ENCODE measurements at regions not wholly inside any gene's neighbourhood (a gene's known extent, or its start where the extent isn't known, plus 50 kb on each side); places are given as distances from the start of the nearest gene placed in this dataset.
A peak's percentile ranks its signal among the peaks of the same experiment; 100 is the strongest.

DNA sequence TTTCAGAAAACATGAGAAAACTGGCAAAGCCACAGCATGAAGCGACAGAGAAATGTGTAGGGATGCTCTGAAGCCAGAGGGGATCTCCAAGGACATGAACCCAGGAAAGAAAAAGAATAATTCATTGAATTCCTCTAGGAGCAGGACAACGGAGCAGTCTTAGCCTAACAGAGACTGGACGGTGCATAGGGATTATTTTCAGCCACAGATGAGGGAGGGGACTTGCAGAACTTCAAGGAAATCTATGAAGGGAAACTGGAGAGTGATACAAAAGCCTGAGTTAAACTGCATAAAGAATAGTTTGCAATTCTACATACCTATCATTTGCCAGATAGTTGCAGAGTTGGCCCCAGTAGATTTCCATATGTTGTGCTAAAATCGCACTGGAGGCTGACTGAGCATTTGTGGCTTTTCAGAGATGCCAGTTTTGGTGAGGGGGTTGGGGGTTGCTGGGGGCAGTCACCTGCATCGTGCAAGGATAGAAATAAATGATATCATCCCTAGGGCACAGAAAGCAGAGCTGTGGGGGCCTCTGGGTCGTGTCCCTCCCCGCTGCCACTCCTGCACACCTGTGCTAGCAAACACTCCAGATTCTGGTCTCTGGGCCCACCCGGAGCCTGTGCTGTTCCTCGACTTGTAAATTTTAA is 443.2 kb upstream of the JARID2 start:
- no peak overlapping the region for H4K91ac ChIP-seq (ENCODE audit: insufficient read length, low read depth, low read length)
- H3K79me2 ChIP-seq (ENCODE audit: insufficient read depth, low read length), result no peaks in the 10 kb centered on the region
- H2BK12ac ChIP-seq (ENCODE audit: insufficient read length, low read depth, low read length), result no peak overlapping the region
- no peak overlapping the region for H3K18ac ChIP-seq (ENCODE audit: insufficient read length, low read depth, low read length)
- H3K4me1 Mint-ChIP-seq, result peaks cover 25 to 31% of the 10 kb centered on the region in 2 experiments
- no peak overlapping the region for H3T11ph ChIP-seq (ENCODE audit: low read length)
- H3K4me1 ChIP-seq (ENCODE audit: insufficient read depth, low read length), result peaks cover 5% of the 10 kb centered on the region; the same call in 1 of the 2 replicates
- no peaks in the 10 kb centered on the region for H3K23me2 ChIP-seq (ENCODE audit: insufficient read length, low read depth, low read length, poor library complexity, severe bottlenecking)
- WGBS (ENCODE audit: extremely low coverage, insufficient read length, low lambda C conversion rate), result no CpG with 5 or more reads among the region's 9 CpGs
- H3K27me3 Mint-ChIP-seq (ENCODE audit: low read depth), result peaks cover 13% of the 10 kb centered on the region
- peaks cover 6 to 16% (median 7%) of the 10 kb centered on the region in 3 experiments for H3K36me3 Mint-ChIP-seq (ENCODE audit: insufficient read depth in 1 of 3, low read depth in 3 of 3)
- no peak overlapping the region for H4K8ac ChIP-seq (replicated peaks; ENCODE audit: insufficient read length, low read depth, low read length)
- H4K5ac ChIP-seq (ENCODE audit: insufficient read length, low read depth, low read length), result no peak overlapping the region
- H2BK5ac ChIP-seq (ENCODE audit: insufficient read length, low read length), result no peak overlapping the region
- no peak overlapping the region for H3K23ac ChIP-seq (ENCODE audit: insufficient read length, low read depth, low read length)
- no peak overlapping the region for H2BK120ac ChIP-seq (ENCODE audit: low read depth, low read length, poor library complexity, severe bottlenecking)
- H2BK15ac ChIP-seq (ENCODE audit: low read depth, low read length), result no peak overlapping the region
- H2BK20ac ChIP-seq (ENCODE audit: low read depth, low read length, poor library complexity, severe bottlenecking), result no peak overlapping the region
- H3K56ac ChIP-seq (ENCODE audit: insufficient read length, low read depth, low read length), result no peak overlapping the region
- H3K27me3 ChIP-seq (ENCODE audit: insufficient read depth, low read length), result no peaks in the 10 kb centered on the region
- H3K27ac ChIP-seq (ENCODE audit: insufficient read length, low read depth, low read length), result no peak overlapping the region
- H3K9me3 Mint-ChIP-seq, result peaks cover 3 to 20% of the 10 kb centered on the region in 2 experiments
- no peak overlapping the region for H3K4ac ChIP-seq (ENCODE audit: low read depth, low read length)
- H2AK5ac ChIP-seq (ENCODE audit: insufficient read length, low read length), result no peak overlapping the region
- H3K27ac Mint-ChIP-seq, result peak overlapping the region in 1 of 3 experiments; percentile 30; a peak in 2 of 7 replicates
- no peak overlapping the region for H3K4me2 ChIP-seq (ENCODE audit: insufficient read depth, insufficient read length, low read length)
- no peaks in the 10 kb centered on the region for H4K20me1 ChIP-seq (ENCODE audit: control insufficient read depth, insufficient read depth, insufficient read length)
- no peaks in the 10 kb centered on the region for H3K79me1 ChIP-seq (ENCODE audit: insufficient read depth, low read depth, low read length, poor library complexity, severe bottlenecking)
- TF ChIP-seq, protein P1, sequence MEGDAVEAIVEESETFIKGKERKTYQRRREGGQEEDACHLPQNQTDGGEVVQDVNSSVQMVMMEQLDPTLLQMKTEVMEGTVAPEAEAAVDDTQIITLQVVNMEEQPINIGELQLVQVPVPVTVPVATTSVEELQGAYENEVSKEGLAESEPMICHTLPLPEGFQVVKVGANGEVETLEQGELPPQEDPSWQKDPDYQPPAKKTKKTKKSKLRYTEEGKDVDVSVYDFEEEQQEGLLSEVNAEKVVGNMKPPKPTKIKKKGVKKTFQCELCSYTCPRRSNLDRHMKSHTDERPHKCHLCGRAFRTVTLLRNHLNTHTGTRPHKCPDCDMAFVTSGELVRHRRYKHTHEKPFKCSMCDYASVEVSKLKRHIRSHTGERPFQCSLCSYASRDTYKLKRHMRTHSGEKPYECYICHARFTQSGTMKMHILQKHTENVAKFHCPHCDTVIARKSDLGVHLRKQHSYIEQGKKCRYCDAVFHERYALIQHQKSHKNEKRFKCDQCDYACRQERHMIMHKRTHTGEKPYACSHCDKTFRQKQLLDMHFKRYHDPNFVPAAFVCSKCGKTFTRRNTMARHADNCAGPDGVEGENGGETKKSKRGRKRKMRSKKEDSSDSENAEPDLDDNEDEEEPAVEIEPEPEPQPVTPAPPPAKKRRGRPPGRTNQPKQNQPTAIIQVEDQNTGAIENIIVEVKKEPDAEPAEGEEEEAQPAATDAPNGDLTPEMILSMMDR (conservative IDR thresholded peaks at IDR 0.05), result no peak
- H2AFZ ChIP-seq (ENCODE audit: low read length), result no peak overlapping the region
- no peaks in the 10 kb centered on the region for H3K9me3 ChIP-seq (ENCODE audit: control insufficient read depth, low read depth, low read length)
- DNase-seq, result no peak
- H3K4me3 Mint-ChIP-seq, result no peak overlapping the region
- H3K14ac ChIP-seq (ENCODE audit: insufficient read depth, low read length), result no peak overlapping the region
- no peak overlapping the region for H3K9ac ChIP-seq (ENCODE audit: extremely low read depth, insufficient read length, low read length)
